GM12872 (cell line): ENCODE measurements at regions not wholly inside any gene's neighbourhood (a gene's known extent, or its start where the extent isn't known, plus 50 kb on each side); places are given as distances from the start of the nearest gene placed in this dataset.
A peak's percentile ranks its signal among the peaks of the same experiment; 100 is the strongest.

Experiments used
- CTCF ChIP-seq: IDR thresholded peaks from 3 replicates; pipeline ENCODE4 v1.5.1; 2011; ENCODE audit warnings: low read depth, mild to moderate bottlenecking, low read length, moderate library complexity; ENCODE audit not compliant: insufficient read depth

- TF ChIP-seq CTCF = no peak
Measured at GRCh38 chr1:114032271-114033215, 53.3 kb downstream of the OLFML3 start.

- peak; percentile 66 for TF ChIP-seq CTCF
Measured at GRCh38 chr1:114033216-114033706, 54.0 kb downstream of the OLFML3 start.

- TF ChIP-seq CTCF = no peak
Measured at GRCh38 chr1:114033961-114034360, 54.7 kb downstream of the OLFML3 start.

GRCh38 chr1:114034567-114035303, 55.5 kb downstream of the OLFML3 start:
- no peak for TF ChIP-seq CTCF

GRCh38 chr1:114035304-114035700, 56.0 kb downstream of the OLFML3 start:
- no peak for TF ChIP-seq CTCF

GRCh38 chr1:114037631-114037890, 58.3 kb downstream of the OLFML3 start:
- no peak for TF ChIP-seq CTCF

- TF ChIP-seq CTCF = no peak
Measured at GRCh38 chr1:114037962-114038816, 58.9 kb downstream of the OLFML3 start.
